GM20000 (cell line): ENCODE measurements at regions not wholly inside any gene's neighbourhood (a gene's known extent, or its start where the extent isn't known, plus 50 kb on each side); places are given as distances from the start of the nearest gene placed in this dataset.

Experiments
- DNase-seq: peaks from one replicate; pipeline ENCODE4 v3.0.0; 2012; ENCODE audit warnings: low spot score
- TF ChIP-seq, protein P1 (sequence below): IDR thresholded peaks from 2 replicates; pipeline ENCODE4 v1.5.1; 2012; ENCODE audit warnings: mild to moderate bottlenecking, control low read depth; ENCODE audit errors: extremely low read depth, missing control alignments

DNA sequence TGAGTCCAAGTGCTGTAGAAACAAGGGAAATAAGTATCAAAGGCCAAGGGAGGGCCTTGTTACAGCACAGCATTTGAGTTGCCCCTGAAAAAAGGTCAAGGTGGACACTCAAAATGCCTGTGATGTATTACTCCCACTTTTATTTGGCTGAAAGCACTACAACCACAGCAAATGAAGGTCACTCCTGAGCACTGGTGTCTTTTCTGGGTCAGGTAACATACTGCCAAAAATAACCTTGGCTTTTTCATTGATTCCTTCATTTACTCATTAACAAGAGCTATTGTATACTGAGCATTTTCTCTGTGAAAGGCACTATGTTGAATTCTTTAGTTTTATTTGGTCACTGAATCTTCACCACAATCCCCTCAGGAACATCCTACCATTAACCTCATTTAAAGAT, 590.3 kb downstream of the BCL11A start:
- TF ChIP-seq, protein P1, sequence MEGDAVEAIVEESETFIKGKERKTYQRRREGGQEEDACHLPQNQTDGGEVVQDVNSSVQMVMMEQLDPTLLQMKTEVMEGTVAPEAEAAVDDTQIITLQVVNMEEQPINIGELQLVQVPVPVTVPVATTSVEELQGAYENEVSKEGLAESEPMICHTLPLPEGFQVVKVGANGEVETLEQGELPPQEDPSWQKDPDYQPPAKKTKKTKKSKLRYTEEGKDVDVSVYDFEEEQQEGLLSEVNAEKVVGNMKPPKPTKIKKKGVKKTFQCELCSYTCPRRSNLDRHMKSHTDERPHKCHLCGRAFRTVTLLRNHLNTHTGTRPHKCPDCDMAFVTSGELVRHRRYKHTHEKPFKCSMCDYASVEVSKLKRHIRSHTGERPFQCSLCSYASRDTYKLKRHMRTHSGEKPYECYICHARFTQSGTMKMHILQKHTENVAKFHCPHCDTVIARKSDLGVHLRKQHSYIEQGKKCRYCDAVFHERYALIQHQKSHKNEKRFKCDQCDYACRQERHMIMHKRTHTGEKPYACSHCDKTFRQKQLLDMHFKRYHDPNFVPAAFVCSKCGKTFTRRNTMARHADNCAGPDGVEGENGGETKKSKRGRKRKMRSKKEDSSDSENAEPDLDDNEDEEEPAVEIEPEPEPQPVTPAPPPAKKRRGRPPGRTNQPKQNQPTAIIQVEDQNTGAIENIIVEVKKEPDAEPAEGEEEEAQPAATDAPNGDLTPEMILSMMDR, result no peak
- no peak for DNase-seq

DNA sequence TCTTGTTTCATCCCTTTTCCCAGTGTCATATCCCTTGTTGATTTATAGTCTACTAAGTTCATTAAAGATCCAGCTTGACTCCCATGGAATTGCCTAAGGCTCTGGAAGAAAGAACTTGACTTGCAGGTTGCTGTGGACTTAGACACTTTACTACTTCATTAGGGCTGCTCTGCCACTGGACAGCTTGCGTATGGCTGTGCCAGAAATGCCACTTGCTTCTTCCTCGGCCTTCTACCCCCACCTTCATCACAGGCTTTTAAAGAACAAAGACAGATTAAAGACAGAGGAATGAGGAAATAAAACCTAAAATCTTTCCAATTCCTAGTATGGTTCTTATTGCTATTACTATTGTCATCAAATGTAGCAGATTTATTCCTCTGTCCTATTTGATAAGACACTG, 591.7 kb downstream of the BCL11A start:
- TF ChIP-seq, protein P1, result no peak
- DNase-seq, result no peak

DNA sequence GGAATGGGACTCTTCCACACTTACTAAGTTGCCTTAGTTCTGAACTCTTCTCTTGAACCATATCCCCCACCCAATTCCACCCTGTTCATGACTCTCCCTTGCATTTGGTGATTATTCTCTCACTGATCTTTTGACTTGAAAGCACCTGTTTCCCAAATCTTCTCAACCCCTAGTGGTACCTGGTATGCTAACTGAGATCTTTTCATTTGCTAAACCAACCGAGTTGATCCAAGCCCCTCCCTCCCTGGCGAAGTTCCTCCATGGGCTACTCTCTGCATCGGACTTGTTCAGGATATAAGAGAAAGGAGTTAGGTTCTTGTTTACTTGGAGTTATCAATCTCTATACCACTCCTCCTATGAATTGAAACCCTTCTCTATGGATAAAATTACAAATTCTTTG, 593.5 kb downstream of the BCL11A start:
- no peak for DNase-seq
- TF ChIP-seq, protein P1, result no peak

DNA sequence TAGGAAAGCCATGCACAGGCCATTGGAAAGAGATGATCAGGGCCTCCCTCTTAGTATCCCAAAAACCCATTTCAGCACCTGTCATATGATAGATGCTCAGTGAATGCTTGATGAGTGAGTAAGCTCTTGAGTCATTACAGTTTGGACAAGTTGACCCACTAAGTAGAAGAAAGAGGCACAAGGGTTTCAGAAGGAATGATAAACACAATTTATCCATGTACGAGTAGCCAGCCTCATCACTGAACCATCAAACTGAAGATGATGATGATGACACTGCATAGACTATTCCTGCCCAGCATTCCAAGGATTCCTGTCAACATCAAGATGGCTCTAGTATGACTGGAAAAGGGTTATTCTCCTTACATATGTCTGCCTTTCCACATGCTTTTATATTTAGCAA, 596.0 kb downstream of the BCL11A start:
- DNase-seq, result no peak
- TF ChIP-seq, protein P1, result no peak

DNA sequence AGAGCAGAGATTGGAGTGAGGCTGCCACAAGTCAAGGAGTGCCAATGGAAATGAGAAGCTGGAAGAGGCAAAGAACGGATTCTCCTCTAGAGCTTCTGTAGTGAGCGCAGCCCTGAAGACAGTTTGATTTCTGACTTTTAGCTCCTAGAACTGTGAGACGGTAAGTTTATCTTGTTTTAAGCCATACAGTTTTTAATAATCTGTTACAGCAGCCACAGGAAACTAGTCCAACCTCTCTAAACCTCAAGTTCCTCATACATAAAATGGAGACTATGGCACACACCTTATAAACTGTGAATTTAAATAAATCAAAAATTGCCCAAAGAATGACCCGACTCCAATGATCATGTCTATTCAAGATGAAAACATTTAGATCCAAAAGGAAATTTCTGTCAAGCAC, 596.5 kb downstream of the BCL11A start:
- TF ChIP-seq, protein P1, result no peak
- DNase-seq, result no peak

DNA sequence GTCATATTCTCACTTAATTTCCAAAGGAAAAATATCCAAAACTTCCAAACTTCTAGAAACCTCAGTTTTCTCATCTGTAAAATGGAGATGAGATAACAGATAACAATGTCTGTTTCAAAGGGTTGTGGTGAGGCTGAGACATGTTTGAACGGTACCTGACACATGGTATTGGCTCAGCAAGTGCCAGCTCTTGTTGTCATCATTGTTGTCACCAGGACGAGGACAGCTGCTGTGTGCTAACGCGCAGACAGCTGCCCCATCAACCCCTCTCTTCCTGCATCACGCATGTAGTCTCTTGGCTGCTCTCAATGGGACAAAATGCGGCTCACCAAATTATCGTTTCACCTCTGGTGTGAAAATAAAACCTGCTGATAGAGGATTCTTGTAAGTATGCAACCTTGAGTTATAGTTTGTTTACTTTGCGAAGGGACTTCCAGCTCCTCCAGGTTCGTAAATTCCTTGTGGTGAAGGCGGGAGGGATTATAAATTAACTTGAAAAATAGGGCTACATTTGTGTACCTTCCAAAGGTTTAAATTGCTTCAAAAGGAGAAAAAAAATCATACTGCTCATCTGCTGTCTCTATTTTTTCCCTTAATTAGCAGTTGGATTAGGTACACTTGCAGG, 605.4 kb downstream of the BCL11A start:
- no peak for DNase-seq
- TF ChIP-seq, protein P1, result no peak

DNA sequence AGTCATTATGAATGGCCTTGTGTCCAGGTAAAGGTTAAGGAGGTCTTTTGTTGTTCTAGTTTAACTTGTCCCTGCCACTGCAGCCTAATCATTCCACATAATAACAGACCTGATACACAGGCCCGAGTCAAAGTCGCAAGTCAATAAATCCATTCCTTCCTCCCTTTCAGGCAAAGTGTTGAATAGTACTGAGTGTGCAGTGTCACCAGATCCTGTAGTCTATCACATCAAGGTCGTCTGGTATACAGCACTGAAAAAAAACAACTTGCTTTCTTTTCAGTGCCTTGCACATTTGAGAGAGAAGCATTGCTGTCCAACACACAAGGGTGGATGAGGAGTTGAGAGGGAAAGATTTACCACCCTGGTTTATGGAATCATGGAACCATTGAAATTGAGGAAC, 606.2 kb downstream of the BCL11A start:
- TF ChIP-seq, protein P1, result no peak
- DNase-seq, result no peak
